GM12878 (cell line): ENCODE measurements at regions not wholly inside any gene's neighbourhood (a gene's known extent, or its start where the extent isn't known, plus 50 kb on each side); places are given as distances from the start of the nearest gene placed in this dataset.

Experiments used
- NFXL1 ChIP-seq: fragments of 450-650 bp; IDR thresholded peaks from 2 replicates; pipeline ENCODE4 v1.6.1; 2017; ENCODE audit warnings: antibody characterized with exemption, mild to moderate bottlenecking, borderline replicate concordance
- NFYB ChIP-seq: IDR thresholded peaks from 2 replicates; pipeline ENCODE4 v1.6.1; 2011; ENCODE audit warnings: low read depth, mild to moderate bottlenecking, low read length, improper control_type of control experiment, moderate library complexity; ENCODE audit not compliant: insufficient read depth
- SPI1 ChIP-seq: IDR thresholded peaks from 2 replicates; pipeline ENCODE4 v1.6.1; 2011; ENCODE audit warnings: low read depth, mild to moderate bottlenecking, low read length, moderate library complexity, borderline replicate concordance; ENCODE audit not compliant: insufficient read depth

DNA sequence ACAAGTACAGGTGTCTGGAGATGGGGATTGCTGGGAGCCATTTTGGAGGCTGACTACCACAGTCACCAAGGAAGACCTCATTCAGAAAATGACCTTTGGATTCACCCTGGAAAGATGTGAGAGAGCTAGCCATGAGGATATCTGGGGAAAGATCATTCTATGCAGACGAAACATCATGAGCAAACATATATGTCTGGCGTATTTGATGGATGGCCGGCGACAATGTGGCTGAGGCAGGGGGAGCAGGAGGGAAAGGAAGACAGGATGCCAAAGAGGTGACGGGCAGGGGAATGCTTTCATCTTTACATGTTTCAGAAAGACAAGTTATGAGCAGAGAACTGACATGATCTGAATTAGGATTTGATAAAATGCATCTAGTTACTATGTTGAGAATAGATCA, 61.5 kb upstream of the SOX13 start:
- no peak for TF ChIP-seq SPI1
- TF ChIP-seq NFXL1, result no peak
- no peak for TF ChIP-seq NFYB
